HUDEP-2 (cell line): ENCODE measurements at regions not wholly inside any gene's neighbourhood (a gene's known extent, or its start where the extent isn't known, plus 50 kb on each side); places are given as distances from the start of the nearest gene placed in this dataset.
"Not testable (repeated sequence)": the region's sequence is repeated elsewhere in the genome, so short reads cannot be mapped to it uniquely, and the experiment has no call there.

ENCODE experiments used
- DNase-seq, 76 experiments: peaks; one replicate each; lab custom pipeline; 2025; ENCODE audit not compliant: unreplicated experiment in 76 of 76; lab: John Stamatoyannopoulos, UW

DNA sequence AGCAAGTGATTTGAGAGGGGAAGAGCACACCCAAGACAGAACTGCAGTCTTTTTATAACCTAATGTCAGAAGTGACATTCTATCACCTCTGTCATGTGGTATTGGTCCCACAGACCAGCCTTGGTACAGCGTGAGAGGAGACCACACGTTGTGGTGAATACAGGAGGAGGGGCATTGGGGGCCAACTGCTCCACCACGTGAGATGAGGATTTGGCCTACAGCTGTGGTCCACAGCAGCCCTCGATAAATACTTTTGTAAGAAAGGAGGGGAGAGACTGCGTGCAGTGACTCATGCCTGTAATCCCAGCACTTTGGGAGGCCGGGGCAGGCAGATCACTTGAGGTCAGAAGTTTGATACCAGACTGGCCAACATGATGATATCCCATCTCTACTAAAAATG lies 243.1 kb downstream of the FGFR2 start:
- no peak for DNase-seq

DNA sequence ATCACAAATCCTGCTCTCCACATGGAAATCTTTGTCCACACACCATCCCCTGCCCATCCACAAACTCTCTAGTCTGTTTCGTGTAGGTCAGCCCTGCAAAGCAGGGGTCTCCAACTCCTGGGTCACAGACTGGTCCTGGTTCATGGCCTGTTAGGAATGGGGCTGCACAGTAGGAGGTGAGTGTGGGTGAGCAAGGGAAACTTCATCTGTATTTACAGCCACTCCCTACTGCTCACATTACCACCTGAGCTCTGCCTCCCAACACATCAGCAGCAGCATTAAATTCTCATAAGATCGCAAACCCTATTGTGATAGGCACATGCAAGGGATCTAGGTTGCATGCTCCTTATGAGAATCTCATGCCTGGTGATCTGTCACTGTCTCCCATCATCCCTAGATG lies 242.1 kb downstream of the FGFR2 start:
- DNase-seq = no peak

DNA sequence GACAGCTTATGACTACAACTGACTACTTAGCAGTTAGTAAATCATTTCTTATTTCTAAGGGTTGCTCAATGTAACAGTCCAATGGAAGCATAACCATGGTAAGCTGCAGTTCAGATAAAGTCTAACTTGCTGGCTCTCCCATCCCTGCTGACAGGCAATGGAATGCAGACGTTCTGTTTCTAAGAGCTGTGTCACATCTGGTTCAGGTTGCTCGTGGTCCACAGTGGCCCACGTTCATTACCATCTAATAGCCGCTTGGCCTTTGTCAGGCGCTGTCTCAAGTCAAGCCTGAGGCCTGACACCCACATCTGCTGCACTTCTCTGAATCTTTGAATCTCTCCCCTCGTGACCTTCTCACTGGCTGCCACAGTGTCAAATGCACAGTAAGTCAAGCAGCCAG lies 240.8 kb downstream of the FGFR2 start:
- no peak for DNase-seq

DNA sequence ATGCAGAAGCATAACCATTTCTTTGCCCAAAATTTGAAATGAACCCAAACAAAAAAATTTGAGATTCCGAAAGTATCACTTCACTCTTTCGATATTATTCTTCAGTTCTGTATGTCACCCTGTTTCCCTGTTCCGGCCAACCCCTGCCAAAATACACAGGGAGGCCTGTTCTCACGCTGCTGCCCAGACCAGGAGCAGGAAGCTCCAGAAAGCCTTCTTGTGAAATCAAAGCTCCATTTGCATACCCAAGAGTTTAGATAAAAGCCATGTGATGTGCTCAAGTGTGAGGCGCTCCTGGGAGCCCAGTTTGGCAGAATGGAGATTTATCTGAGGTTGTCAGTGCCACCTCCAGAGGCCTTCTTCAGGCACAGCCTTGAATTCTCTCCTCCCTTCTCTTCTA lies 236.2 kb downstream of the FGFR2 start:
- no peak for DNase-seq

DNA sequence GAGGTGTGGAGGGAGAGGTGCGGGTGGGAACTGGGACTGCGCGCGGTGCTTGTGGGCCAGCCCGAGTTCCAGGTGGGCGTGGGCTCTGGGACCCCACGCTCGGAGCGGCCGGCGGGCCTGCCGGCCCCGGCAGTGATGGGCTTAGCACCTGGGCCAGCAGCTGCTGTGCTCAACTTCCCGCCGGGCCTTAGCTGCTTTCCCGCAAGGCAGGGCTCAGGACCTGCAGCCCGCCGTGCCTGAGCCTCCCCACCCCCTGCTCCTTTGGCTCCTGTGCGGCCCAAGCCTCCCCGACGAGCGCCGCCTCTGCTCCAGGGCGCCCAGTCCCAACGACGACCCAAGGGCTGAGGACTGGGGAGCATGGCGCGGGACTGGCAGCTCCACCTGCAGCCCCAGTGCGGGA lies 232.7 kb downstream of the FGFR2 start:
- DNase-seq = no peak

DNA sequence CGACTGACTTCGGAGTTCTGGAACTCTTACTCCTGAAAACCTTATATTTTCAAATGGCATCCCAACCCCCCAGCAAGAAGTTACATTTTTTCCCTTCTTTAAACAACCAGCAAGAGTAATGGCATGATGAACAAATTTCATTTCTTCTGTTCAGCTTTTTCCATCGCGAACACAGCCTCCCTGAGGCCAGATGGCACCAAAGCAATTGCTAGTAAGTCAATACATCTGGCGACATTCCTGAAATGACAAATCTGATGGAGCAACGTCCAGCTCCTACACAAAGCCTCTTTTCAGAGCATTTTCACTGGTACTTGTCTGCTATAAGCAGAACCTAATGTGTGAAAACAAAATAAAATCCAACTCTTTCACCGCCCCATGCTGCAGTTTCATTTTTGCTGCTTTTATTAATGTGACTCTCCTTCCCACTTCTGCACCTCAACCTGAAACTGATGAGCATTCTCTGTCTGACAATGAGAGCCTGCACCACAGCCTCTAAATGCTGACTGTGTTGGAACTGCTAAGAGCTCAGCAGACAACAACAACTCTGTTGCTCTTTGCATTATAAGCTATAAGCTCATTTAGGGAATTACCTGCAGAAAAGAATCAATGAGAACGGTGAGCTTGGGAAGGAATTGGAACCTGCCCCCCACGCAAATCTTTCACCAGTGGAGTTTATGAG lies 229.8 kb downstream of the FGFR2 start:
- no peak for DNase-seq

DNA sequence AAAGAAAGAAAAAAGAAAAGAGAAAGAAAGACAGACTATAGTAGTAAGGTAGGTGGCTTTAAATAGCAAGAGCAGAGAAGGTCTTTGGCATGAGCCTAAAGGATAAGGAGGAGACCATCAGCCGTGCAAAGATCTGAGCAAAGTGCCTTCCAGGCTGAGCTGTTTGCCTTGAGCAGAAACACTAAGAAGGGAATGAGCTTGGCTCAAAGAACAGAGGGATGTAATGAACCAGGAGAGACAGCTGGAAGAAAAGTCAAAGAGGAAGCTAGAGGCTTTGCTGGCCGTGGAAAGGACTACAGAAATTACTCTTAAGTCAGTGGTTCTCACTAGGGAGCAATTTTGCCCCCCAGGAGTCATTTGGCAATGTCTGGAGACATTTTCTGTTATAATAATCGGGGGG lies 228.6 kb downstream of the FGFR2 start:
- no peak for DNase-seq

DNA sequence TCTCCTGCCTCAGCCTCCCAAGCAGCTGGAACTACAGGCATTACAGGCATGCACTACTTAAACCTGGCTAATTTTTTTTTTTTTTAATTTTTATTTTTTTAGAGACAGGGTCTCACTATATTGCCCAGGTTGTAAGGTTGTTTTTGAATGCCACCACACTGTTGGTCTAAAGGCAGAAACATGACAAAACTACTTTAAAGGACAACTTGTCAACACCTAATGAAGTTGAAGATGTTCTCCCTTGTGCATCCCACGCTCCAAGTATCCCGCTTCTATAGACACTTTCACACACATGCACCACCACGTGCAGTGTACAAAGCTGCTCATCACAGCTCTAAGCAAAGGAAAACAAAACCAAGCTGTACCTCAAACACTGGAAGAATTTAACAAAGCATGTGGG lies 226.4 kb downstream of the FGFR2 start:
- DNase-seq = no peak

DNA sequence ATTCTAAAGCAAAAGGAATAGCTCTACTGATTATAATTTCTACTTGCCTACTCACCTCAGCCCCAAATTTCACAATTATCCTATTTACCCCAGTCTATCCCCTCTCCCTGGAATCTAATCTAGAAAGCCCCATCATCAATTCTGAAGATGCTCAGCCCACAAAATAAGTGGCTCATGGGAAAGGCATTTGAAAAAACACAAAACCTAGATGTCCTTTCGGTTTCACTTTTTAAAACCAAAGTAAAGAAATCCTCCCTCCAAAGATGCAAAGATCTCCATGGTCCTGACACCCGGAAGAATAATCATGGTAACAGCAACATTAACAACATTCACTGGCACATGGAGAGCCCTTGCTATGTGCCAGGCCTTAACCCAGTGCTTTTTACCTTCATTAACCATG lies 224.8 kb downstream of the FGFR2 start:
- no peak for DNase-seq

DNA sequence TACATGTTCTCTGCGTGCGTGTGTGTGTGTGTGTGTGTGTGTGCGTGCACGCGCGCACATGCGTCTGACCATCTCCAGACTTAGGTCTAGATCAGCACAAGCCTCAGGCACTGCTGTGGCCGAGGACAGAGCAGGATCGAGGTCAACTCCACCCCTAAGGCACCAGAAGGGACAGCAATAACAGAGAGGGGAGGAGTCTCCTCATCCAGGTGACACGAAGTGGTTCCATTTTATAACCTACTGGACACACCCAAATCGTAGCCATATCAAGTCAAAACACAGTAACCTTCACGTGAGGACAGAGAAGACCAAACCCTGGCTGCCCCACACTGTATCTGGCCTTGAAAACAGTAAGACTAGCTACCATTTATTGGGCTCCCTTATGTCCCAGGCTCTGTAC lies 224.1 kb downstream of the FGFR2 start:
- no peak for DNase-seq

DNA sequence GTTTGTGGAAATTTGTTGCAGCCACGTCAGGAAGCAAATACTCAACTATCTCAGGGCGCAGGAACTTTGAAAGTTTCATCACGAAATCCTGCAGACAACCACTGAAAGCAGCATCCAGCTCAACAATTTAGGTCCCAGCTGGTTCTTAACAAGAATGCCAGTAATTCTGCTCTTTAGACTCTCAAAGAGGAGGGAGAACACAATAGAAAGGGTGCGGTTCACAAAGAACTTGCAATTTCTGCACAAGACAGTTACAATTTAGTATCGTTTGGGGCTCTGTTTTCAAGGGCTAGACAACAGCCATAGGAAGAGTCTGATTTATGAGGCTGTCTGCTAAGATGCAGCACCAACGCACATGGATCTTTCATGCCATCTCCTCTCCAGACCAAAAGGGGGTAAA lies 223.1 kb downstream of the FGFR2 start:
- no peak for DNase-seq

DNA sequence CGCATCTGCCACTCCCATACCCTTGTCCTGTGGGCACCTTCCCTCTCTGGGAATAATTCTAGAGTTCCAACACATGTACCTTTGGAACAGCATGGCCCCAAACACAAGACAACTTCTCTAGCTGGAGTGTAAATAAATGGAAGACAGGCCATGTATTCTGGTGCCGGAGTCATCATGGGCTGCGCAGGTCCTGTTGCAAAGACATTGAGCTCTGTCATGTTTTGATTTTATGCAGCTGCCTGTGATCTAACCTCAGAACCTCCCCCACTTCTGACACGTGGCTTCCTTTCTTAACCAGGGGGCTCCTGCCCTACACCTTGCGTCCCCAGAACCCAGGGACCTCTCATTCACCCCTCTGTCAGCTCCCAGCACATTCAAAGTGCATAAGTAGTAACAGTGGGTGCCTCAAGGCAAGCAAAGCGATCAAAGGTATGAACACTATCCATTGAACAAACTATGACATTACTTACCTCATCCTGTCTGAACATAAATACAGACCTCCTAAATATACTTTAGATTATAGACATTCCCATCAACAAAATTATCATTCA lies 219.9 kb downstream of the FGFR2 start:
- no peak for DNase-seq

DNA sequence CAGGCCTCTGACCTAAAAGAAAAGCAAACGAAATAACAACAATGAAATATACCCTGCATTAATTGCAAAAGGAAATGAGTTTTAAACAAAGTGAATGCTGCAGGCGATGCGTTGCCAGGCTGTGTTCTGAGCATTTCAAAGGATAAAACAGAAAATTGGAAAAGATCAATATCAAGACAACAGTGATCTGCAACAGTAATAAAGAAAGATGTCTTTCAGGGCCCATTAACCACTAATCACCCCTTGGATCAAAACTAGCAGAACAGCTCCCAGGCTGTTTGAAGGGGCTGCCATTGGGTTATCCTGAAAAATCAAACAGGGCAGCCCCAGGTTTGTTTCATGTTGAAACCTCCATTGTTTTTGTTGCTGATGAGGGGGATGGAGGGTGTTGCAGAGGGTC lies 219.2 kb downstream of the FGFR2 start:
- no peak for DNase-seq

DNA sequence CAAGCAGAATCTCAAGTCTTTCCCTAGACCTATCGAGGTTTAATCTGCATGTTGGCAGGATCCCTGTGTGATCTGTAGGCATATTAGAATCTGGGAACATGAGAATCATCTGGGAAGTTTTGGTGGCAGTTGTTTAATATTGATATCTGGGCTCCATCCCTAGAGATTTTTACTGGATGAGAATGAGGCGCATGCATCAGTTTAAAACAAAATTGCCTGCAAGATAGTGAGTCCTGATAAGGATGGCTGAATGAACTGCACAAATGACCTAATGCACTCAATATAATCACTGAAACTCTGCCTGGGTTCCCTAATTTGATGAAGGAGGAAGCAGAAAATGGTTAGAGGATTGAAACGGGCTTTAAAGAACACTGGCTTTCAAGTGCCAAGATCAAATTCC lies 218.0 kb downstream of the FGFR2 start:
- DNase-seq = no peak

DNA sequence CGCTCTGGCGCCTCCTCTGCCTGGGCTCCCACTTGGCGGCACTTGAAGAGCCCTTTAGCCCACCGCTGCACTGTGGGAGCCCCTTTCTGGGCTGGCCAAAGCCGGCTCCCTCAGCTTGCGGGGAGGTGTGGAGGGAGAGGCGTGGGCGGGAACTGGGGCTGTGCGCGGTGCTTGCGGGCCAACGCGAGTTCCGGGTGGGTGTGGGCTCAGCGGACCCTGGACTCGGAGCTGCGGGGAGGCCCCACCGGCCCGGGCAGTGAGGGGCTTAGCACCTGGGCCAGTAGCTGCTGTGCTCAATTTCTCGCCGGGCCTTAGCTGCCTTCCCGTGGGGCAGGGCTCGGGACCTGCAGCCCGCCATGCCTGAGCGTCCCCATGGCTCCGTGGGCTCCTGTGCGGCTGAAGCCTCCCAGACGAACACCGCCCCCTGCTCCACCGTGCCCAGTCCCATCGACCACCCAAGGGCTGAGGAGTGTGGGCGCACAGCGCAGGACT lies 216.2 kb downstream of the FGFR2 start:
- not testable (repeated sequence) for DNase-seq

DNA sequence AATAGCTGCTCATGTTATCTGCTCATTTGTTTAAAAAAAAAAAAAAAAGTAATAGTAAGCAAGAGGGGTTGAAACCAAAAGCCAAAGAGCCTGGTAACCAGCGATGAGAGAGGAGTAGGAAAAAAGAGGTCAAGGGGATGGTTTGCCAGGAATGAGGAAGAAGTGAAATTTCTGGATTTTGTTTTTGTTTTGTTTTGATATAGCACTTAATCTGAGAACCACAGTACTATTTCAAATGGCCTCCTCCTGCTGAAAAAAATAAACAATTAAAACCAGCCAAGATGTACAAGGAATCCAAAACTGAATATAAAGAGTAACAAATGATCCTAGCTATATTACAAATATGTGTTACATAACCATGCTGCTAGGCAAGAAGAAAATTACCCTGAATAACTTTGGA lies 213.1 kb downstream of the FGFR2 start:
- no peak for DNase-seq

DNA sequence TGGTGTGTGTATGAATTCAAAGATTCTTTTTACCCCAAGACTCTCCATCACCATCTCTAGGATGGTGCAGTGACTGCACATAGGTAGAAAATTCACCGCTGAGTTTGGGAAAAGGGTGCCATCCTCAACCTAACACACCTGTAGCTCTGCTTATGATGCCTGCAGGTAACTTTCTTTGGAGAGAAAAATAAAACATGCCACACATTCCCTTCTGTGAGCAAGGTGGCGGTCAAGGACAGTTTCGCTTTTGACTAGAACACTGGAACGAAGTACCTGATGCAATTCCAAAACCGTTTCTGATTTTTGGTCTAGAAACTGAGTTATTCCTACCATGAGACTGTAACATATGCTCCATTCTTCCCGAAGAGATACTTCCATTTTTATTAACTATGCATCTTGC lies 205.6 kb downstream of the FGFR2 start:
- DNase-seq = no peak

DNA sequence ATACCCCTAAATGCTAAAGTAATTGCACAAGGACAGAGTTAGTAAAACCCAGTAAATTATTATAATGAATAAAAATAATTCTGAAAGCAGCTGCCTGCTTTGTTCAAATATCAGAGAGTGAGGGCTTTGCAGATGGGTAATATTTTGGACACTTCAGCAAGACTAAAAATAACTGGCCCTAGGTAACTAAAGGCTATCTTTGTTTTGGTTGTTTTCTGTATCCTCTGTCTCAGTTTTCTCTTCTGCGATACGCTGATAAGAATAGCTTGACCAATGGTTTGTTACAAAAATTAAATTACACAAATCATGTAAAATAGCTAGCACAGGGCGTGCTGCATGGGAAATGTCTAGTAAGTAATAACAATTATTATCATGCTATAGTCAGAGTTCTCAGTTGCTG lies 204.7 kb downstream of the FGFR2 start:
- no peak for DNase-seq

DNA sequence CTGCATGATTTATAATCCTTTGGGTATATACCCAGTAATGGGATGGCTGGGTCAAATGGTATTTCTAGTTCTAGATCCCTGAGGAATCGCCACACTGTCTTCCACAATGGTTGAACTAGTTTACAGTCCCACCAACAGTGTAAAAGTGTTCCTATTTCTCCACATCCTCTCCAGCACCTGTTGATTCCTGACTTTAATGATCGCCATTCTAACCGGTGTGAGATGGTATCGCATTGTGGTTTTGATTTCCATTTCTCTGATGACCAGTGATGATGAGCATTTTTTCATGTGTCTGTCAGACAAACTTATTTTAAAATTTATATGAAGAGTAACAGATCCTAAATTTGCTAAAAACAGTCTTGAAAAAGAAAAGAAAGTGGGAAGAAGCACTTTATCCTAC lies 197.7 kb downstream of the FGFR2 start:
- not testable (repeated sequence) for DNase-seq

DNA sequence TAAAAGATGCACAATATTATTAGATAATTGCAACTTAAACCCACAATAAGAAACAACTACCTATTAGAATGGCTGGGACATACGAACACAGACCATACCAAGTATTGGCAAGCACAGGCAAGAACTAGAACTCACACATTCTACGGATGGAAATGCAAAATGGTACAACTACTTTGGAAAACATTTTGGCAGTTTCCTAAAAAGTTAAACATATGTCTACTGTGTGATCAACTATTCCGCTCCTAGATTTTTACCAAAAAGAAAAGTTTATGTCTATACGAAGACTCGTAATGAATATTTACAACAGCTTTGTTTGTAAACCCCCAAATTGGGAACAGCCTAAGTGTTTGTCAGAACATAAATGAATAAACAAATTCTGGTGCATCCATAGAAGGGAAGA lies 194.7 kb downstream of the FGFR2 start:
- no peak for DNase-seq

DNA sequence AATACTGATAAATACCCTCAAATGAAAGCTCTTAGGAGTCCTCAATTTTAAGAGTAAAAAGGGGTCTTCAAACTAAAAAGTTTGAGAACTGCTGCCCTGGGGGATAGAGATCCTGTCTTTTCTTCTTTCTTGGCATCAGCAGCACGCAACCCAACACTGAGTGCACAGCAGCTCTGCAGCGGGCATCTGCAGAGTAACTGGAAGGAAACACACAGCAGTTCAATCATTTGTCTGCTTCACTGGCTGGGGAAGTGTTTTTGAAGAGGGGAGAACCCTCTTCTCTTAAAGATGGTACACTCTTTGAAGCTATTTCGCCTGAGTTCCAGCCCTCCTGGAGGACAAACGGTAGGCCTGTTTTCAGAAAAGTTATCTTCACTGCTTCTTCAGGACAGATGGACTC lies 193.6 kb downstream of the FGFR2 start:
- DNase-seq = no peak

DNA sequence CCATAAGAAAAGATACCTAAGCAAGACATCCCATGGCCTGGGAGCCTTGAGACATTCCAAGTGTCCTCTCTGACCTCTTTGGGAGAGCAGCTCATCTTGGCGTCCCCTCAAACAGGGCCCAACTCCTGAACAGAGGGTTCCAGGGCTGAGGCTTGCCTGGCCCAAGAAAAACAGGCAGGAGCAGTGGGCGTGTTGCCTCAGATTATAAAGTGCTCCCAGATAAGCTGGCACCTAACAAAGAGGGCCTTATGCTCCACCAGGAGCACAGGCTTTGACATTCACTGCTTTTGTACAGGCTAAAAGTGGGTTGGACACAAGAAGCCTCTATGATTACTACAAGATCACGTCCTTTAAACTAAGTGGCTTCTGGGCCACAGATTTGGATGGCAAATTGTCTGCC lies 193.1 kb downstream of the FGFR2 start:
- no peak for DNase-seq

DNA sequence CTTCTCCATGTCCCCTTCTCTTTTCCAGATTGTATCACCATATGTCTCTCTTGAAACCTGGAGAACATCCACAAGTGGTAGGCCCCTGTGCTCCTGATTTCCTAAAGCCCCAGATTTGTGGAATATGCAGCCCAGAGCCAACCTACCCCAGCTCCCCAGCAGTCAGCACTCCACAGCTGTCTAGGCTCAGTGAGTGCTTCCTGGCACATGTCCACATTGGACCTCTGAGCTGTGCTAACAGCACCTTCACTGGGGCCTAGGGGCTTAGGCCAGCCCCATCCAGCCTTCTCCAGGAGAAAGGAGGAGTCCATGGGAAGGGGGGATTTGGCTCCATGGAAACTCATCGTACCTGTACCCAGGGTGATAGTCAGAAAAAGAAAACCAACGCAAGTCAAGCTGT lies 192.7 kb downstream of the FGFR2 start:
- no peak for DNase-seq
